ENCODE measurements at regions not wholly inside any gene's neighbourhood (a gene's known extent, or its start where the extent isn't known, plus 50 kb on each side); places are given as distances from the start of the nearest gene placed in this dataset.

DNA sequence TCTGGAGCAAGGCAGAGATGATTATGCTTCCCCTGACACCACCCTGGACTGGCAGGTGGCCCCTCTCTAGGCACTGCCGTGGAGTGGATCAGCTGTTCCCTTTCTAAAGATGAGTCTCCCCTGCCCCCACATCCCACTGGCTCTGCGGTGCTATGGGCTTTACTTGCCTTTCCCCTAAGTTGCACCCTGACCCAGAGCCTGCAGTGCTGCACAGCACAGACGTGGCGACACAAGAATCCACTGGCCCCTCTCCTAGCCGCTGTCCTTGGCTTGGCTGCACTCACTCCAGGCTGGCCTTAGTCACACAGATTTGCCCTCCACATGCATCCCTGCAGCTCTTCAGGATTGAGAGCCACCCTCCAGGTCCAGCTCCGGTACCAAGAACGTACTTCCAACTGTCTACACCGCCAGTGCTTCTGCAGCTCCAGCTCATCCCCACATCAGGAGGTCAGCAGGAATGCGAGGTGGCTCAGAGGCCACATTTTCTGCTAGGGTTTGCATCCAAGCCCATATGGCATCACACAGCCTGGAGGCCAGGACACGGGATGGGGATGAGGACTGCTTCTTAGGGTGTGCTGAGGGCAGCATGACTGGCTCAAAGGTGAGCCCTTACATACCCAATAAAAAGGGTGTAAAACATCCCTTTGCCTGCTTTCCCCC lies 82.4 kb upstream of the RASGRF1 start:
- Histone ChIP-seq H3K9me3 (ENCODE audit: insufficient read depth, low read depth, low read length) (no peaks in the 10 kb centered on the region), H4K20me1 (ENCODE audit: insufficient read depth, low read length) (no peaks in the 10 kb centered on the region), H3K27me3 (ENCODE audit: insufficient read depth, low read length) (peaks cover 5% of the 10 kb centered on the region), H3K9ac (ENCODE audit: low read length) (no peak overlapping the region), H3K4me3 (ENCODE audit: insufficient read depth, low read depth, low read length) (no peak overlapping the region), H3K4me1 (ENCODE audit: insufficient read depth, low read length) (no peaks in the 10 kb centered on the region), H3K79me2 (ENCODE audit: insufficient read depth, low read length) (no peaks in the 10 kb centered on the region), H3K27ac (ENCODE audit: low read depth, low read length) (no peak overlapping the region), H2AFZ (ENCODE audit: low read depth, low read length) (no peak overlapping the region), H3K36me3 (ENCODE audit: insufficient read depth, low read length) (no peaks in the 10 kb centered on the region), H3K4me2 (ENCODE audit: low read length) (no peak overlapping the region)
- Mint-ChIP-seq H3K27me3 (ENCODE audit: low read depth, unreplicated experiment) (peaks cover 38% of the 10 kb centered on the region), H3K9me3 (ENCODE audit: unreplicated experiment) (peaks cover 2% of the 10 kb centered on the region), H3K4me3 (ENCODE audit: unreplicated experiment) (no peak overlapping the region), H3K4me1 (ENCODE audit: low read depth, unreplicated experiment) (peaks cover 24% of the 10 kb centered on the region), H3K36me3 (ENCODE audit: low read depth, unreplicated experiment) (no peaks in the 10 kb centered on the region), H3K27ac (ENCODE audit: unreplicated experiment) (no peak overlapping the region)
- FAIRE-seq (no peak), DNase-seq (ENCODE audit: low read depth) (no peak)
- no peak for TF ChIP-seq EZH2 (IDR thresholded peaks at IDR 0.05; ENCODE audit: insufficient read depth, low read length)
- TF ChIP-seq, protein P1, sequence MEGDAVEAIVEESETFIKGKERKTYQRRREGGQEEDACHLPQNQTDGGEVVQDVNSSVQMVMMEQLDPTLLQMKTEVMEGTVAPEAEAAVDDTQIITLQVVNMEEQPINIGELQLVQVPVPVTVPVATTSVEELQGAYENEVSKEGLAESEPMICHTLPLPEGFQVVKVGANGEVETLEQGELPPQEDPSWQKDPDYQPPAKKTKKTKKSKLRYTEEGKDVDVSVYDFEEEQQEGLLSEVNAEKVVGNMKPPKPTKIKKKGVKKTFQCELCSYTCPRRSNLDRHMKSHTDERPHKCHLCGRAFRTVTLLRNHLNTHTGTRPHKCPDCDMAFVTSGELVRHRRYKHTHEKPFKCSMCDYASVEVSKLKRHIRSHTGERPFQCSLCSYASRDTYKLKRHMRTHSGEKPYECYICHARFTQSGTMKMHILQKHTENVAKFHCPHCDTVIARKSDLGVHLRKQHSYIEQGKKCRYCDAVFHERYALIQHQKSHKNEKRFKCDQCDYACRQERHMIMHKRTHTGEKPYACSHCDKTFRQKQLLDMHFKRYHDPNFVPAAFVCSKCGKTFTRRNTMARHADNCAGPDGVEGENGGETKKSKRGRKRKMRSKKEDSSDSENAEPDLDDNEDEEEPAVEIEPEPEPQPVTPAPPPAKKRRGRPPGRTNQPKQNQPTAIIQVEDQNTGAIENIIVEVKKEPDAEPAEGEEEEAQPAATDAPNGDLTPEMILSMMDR (IDR thresholded peaks at IDR 0.05; ENCODE audit: insufficient read depth, low read depth, low read length): no peak

DNA sequence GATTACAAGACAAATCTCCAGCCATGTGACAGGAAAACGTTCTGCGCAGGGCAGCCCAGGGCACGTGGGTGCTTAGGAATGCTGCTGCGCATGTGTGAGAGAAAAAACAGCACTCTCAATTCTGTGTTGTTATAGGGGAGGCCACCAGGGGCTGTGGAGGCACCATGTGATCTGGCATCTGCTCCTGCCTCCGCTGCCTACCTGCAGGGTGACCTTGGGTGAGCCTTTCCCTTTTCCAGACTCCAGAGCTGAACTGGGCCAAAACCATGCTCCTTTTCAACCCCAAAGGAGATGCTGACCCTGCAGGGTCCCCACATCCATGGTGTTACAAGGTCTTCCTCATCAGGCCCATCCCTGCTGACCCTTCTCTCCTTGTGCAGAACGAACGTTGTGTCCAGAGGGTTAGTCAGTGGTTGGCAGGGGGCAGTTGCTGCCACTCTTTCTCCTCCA lies 81.5 kb upstream of the RASGRF1 start:
- Mint-ChIP-seq H3K4me1 (ENCODE audit: low read depth, unreplicated experiment) (peaks cover 24% of the 10 kb centered on the region), H3K9me3 (ENCODE audit: unreplicated experiment) (peaks cover 2% of the 10 kb centered on the region), H3K36me3 (ENCODE audit: low read depth, unreplicated experiment) (no peaks in the 10 kb centered on the region), H3K4me3 (ENCODE audit: unreplicated experiment) (no peak overlapping the region), H3K27ac (ENCODE audit: unreplicated experiment) (no peak overlapping the region), H3K27me3 (ENCODE audit: low read depth, unreplicated experiment) (peaks cover 34% of the 10 kb centered on the region)
- Histone ChIP-seq H3K4me2 (ENCODE audit: low read length) (no peak overlapping the region), H3K9ac (ENCODE audit: low read length) (no peak overlapping the region), H3K4me1 (ENCODE audit: insufficient read depth, low read length) (no peaks in the 10 kb centered on the region), H3K27me3 (ENCODE audit: insufficient read depth, low read length) (peaks cover 5% of the 10 kb centered on the region), H2AFZ (ENCODE audit: low read depth, low read length) (no peak overlapping the region), H3K36me3 (ENCODE audit: insufficient read depth, low read length) (no peaks in the 10 kb centered on the region), H4K20me1 (ENCODE audit: insufficient read depth, low read length) (no peaks in the 10 kb centered on the region), H3K4me3 (ENCODE audit: insufficient read depth, low read depth, low read length) (no peak overlapping the region), H3K27ac (ENCODE audit: low read depth, low read length) (no peak overlapping the region), H3K9me3 (ENCODE audit: insufficient read depth, low read depth, low read length) (no peaks in the 10 kb centered on the region), H3K79me2 (ENCODE audit: insufficient read depth, low read length) (no peaks in the 10 kb centered on the region)
- TF ChIP-seq EZH2 (IDR thresholded peaks at IDR 0.05; ENCODE audit: insufficient read depth, low read length): no peak
- TF ChIP-seq, protein P1 (IDR thresholded peaks at IDR 0.05; ENCODE audit: insufficient read depth, low read depth, low read length): no peak
- FAIRE-seq (no peak), DNase-seq (ENCODE audit: low read depth) (no peak)

DNA sequence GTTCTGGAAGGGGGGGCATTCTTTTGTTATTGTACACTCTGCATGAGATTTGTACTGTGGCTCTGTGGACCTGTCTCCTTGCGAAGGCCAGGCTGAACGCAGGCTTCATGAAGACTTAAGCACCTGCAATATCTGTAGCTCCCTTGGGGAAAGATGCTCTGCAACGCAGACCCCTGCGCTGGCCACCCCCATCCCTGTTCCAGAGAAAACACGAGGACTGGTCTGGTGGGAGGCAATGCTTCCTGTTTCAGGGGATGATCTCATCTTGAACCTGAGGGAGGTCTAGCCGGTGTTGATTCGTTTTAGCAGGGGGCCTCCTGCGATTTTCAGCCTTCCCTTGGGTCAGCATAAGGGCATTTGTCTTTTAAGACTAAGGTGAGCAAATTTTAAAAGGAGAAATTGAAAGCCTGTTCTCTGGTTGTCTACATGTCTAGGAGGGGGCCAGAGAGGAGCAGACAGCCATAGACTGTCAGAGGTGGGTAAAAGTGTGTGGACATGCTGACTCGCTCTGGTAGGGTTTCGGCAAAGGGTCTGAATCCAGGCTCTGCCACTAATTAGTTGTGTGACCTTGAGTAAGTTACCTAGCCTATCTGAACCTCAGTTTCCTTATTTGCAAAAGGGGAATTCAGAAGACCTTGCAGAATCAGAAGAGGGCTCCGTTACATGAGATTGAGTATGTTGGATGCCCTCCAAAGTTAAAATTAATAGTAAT lies 80.9 kb upstream of the RASGRF1 start:
- H3K27me3 ChIP-seq (ENCODE audit: insufficient read depth, low read length): peaks cover 4% of the 10 kb centered on the region
- FAIRE-seq: no peak
- no peak for DNase-seq (ENCODE audit: low read depth)
- no peaks in the 10 kb centered on the region for H3K36me3 ChIP-seq (ENCODE audit: insufficient read depth, low read length)
- H3K9me3 ChIP-seq (ENCODE audit: insufficient read depth, low read depth, low read length): no peaks in the 10 kb centered on the region
- H3K79me2 ChIP-seq (ENCODE audit: insufficient read depth, low read length): no peaks in the 10 kb centered on the region
- H3K27ac ChIP-seq (ENCODE audit: low read depth, low read length): no peak overlapping the region
- TF ChIP-seq, protein P1 (IDR thresholded peaks at IDR 0.05; ENCODE audit: insufficient read depth, low read depth, low read length): no peak
- no peak for TF ChIP-seq EZH2 (IDR thresholded peaks at IDR 0.05; ENCODE audit: insufficient read depth, low read length)
- no peaks in the 10 kb centered on the region for H3K4me1 ChIP-seq (ENCODE audit: insufficient read depth, low read length)
- Mint-ChIP-seq H3K36me3 (ENCODE audit: low read depth, unreplicated experiment) (no peaks in the 10 kb centered on the region), H3K27me3 (ENCODE audit: low read depth, unreplicated experiment) (peaks cover 30% of the 10 kb centered on the region), H3K9me3 (ENCODE audit: unreplicated experiment) (peaks cover under 1% of the 10 kb centered on the region), H3K4me1 (ENCODE audit: low read depth, unreplicated experiment) (peaks cover 24% of the 10 kb centered on the region), H3K4me3 (ENCODE audit: unreplicated experiment) (peak overlapping the region; percentile 2), H3K27ac (ENCODE audit: unreplicated experiment) (no peak overlapping the region)
- no peak overlapping the region for H2AFZ ChIP-seq (ENCODE audit: low read depth, low read length)
- no peak overlapping the region for H3K9ac ChIP-seq (ENCODE audit: low read length)
- H3K4me2 ChIP-seq (ENCODE audit: low read length): no peak overlapping the region
- H4K20me1 ChIP-seq (ENCODE audit: insufficient read depth, low read length): no peaks in the 10 kb centered on the region
- H3K4me3 ChIP-seq (ENCODE audit: insufficient read depth, low read depth, low read length): no peak overlapping the region

Data from astrocyte (in vitro differentiated cells and primary cell).